ENCODE measurements at regions not wholly inside any gene's neighbourhood (a gene's known extent, or its start where the extent isn't known, plus 50 kb on each side); places are given as distances from the start of the nearest gene placed in this dataset.

DNA sequence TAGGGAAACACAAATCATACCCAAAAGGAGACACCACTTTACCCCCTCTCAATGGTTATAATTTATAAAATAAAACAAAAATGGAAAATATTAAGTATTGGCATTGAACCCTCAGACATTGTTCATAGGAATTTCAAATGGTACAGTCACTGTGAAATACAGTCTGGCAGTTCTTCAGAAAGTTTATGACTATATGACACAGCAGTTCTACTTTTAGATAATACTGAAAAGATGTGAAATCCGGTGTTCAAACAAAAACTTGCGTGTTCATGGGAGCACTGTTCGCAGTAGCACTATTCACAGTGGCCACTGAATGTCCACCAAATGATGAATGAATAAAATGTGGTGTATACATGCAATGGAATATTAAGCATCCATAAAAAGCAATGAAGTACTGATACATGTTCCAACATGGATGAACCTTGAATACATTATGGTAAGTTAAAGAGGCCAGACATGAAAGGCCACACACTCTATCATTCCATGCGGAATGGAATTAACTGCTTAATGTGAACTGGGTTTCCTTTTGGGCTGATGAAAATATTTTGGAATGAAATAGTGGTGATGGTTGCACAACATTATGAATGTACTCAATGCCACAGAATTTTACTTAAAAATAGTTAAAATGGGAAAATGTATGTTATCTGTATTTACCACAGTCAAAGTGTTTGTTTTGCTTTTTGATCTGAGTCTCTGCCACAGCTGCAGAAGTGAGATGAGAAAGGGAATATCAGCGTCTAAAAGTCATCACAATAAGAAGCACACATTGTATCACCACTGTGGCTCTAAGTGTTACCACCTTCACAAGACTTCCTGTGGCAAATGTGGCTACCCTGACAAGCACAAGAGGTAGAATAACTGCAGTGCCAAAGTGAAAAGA lies 864.6 kb downstream of the SUCLG1 start (continued):
- TF ChIP-seq, protein P1, sequence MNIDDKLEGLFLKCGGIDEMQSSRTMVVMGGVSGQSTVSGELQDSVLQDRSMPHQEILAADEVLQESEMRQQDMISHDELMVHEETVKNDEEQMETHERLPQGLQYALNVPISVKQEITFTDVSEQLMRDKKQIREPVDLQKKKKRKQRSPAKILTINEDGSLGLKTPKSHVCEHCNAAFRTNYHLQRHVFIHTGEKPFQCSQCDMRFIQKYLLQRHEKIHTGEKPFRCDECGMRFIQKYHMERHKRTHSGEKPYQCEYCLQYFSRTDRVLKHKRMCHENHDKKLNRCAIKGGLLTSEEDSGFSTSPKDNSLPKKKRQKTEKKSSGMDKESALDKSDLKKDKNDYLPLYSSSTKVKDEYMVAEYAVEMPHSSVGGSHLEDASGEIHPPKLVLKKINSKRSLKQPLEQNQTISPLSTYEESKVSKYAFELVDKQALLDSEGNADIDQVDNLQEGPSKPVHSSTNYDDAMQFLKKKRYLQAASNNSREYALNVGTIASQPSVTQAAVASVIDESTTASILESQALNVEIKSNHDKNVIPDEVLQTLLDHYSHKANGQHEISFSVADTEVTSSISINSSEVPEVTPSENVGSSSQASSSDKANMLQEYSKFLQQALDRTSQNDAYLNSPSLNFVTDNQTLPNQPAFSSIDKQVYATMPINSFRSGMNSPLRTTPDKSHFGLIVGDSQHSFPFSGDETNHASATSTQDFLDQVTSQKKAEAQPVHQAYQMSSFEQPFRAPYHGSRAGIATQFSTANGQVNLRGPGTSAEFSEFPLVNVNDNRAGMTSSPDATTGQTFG (tag by site-specific recombination; IDR thresholded peaks at IDR 0.05; ENCODE audit: borderline replicate concordance) = no peak

DNA sequence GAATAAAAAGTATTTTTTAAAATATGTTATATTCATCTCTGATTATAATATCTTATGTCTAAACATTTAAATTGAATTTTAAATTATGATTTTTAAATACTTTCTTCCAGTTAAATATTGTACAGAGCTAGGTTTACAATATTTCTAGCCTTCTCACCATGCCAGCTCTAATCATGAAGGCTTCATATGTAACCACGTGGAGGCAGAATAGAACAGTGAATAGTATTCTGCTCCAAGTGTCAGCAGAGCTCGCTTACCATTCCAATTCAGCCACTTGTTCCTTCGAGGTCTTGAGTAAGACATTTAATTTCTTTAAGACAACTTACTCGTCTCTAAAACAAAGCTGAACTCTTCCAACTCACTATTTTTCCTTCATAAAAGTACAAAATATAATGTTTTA lies 871.8 kb downstream of the SUCLG1 start:
- TF ChIP-seq ZNF214 (tag by site-specific recombination; IDR thresholded peaks at IDR 0.05; ENCODE audit: borderline replicate concordance) (no peak), ZNF202 (tag by site-specific recombination; IDR thresholded peaks at IDR 0.05; ENCODE audit: borderline replicate concordance) (no peak), IKZF3 (tag by site-specific recombination; IDR thresholded peaks at IDR 0.05) (no peak), ZFP3 (tag by site-specific recombination; IDR thresholded peaks at IDR 0.05; ENCODE audit: low read depth) (no peak), ZNF391 (tag by site-specific recombination; IDR thresholded peaks at IDR 0.05; ENCODE audit: borderline replicate concordance, low read depth) (no peak), KLF7 (tag by site-specific recombination; IDR thresholded peaks at IDR 0.05; ENCODE audit: borderline replicate concordance) (no peak), ZBTB7A (tag by site-specific recombination; IDR thresholded peaks at IDR 0.05; ENCODE audit: low read depth) (no peak), ZNF140 (tag by site-specific recombination; IDR thresholded peaks at IDR 0.05) (no peak), BCL11B (tag by site-specific recombination; IDR thresholded peaks at IDR 0.05; ENCODE audit: low read depth) (no peak), ZNF266 (tag by site-specific recombination; IDR thresholded peaks at IDR 0.05; ENCODE audit: low read depth) (no peak), ZNF174 (tag by site-specific recombination; IDR thresholded peaks at IDR 0.05) (no peak), ZNF558 (tag by site-specific recombination; IDR thresholded peaks at IDR 0.05) (no peak), ZNF843 (tag by site-specific recombination; IDR thresholded peaks at IDR 0.05) (no peak), HOXA7 (CRISPR knock-in tag; IDR thresholded peaks at IDR 0.05; ENCODE audit: borderline replicate concordance) (no peak)
- TF ChIP-seq, protein P2, sequence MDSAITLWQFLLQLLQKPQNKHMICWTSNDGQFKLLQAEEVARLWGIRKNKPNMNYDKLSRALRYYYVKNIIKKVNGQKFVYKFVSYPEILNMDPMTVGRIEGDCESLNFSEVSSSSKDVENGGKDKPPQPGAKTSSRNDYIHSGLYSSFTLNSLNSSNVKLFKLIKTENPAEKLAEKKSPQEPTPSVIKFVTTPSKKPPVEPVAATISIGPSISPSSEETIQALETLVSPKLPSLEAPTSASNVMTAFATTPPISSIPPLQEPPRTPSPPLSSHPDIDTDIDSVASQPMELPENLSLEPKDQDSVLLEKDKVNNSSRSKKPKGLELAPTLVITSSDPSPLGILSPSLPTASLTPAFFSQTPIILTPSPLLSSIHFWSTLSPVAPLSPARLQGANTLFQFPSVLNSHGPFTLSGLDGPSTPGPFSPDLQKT (IDR thresholded peaks at IDR 0.05; ENCODE audit: borderline replicate concordance, low read depth, low read length) = no peak
- TF ChIP-seq, protein P1 (tag by site-specific recombination; IDR thresholded peaks at IDR 0.05; ENCODE audit: borderline replicate concordance) = no peak
- TF ChIP-seq, protein P3, sequence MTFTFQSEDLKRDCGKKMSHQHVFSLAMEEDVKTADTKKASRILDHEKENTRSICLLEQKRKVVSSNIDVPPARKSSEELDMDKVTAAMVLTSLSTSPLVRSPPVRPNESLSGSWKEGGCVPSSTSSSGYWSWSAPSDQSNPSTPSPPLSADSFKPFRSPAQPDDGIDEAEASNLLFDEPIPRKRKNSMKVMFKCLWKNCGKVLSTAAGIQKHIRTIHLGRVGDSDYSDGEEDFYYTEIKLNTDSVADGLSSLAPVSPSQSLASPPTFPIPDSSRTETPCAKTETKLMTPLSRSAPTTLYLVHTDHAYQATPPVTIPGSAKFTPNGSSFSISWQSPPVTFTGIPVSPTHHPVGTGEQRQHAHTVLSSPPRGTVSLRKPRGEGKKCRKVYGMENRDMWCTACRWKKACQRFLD (tag by site-specific recombination; IDR thresholded peaks at IDR 0.05) = no peak
- ChIA-PET POLR2A (no interaction called here), CTCF (interaction anchor here (0.6 kb wide), 1 partner anchor 9 kb away, joined by 3 read pairs; no protein-coding TSS in a partner anchor)

More for the DNA sequence above, 871.8 kb downstream of the SUCLG1 start:
- no peaks in the 10 kb centered on the region for H3K9me3 ChIP-seq (ENCODE audit: control insufficient read depth, insufficient read depth, low read depth, low read length)
- no peaks in the 10 kb centered on the region for H3K4me1 ChIP-seq (ENCODE audit: control insufficient read depth, insufficient read depth, low read length)
- no peak overlapping the region for H3K27ac ChIP-seq (ENCODE audit: extremely low read depth, low read depth, low read length)
- no peak overlapping the region for H3K4me3 ChIP-seq (ENCODE audit: low read depth, low read length)
- no peaks in the 10 kb centered on the region for H3K36me3 ChIP-seq (ENCODE audit: control insufficient read depth in 2 of 2, insufficient read depth in 1 of 2, low read length in 2 of 2)

All from HEK293 (cell line).